Uterus (tissue), 2 donors: ENCODE measurements at regions not wholly inside any gene's neighbourhood (a gene's known extent, or its start where the extent isn't known, plus 50 kb on each side); places are given as distances from the start of the nearest gene placed in this dataset.
"Not testable (repeated sequence)": the region's sequence is repeated elsewhere in the genome, so short reads cannot be mapped to it uniquely, and the experiment has no call there.

Experiments
- CTCF ChIP-seq, 4 experiments: fragments of 200-600 bp in 2 of 4; fragments of 450-650 bp in 2 of 4; sonication (generic) in 2 of 4; IDR thresholded peaks; one replicate each; pipeline ENCODE4 v1.5.1; 2016 to 2019; ENCODE audit warnings: antibody characterized with exemption in 4 of 4, mild to moderate bottlenecking in 2 of 4, moderate library complexity in 1 of 4
- POLR2A ChIP-seq, 2 donors: fragments of 450-650 bp; IDR thresholded peaks; one replicate each; pipeline ENCODE4 v1.6.1; 2016; ENCODE audit warnings: antibody characterized with exemption in 2 of 2, mild to moderate bottlenecking in 1 of 2, moderate library complexity in 1 of 2

- not testable (repeated sequence) for TF ChIP-seq CTCF, POLR2A (IDR thresholded peaks at IDR 0.05)
Measured at GRCh38 chr11:71707083-71707482, 124.4 kb upstream of the KRTAP5-11 start.
